NCI-H2107 treated with DMSO at 0.1 percent for 48 hours (cell line): ENCODE measurements at regions not wholly inside any gene's neighbourhood (a gene's known extent, or its start where the extent isn't known, plus 50 kb on each side); places are given as distances from the start of the nearest gene placed in this dataset.
A peak's percentile ranks its signal among the peaks of the same experiment; 100 is the strongest.
"Not testable (repeated sequence)": the region's sequence is repeated elsewhere in the genome, so short reads cannot be mapped to it uniquely, and the experiment has no call there.

Source experiments
- DNase-seq: peaks from one replicate; lab custom pipeline; 2025; ENCODE audit not compliant: unreplicated experiment; lab: John Stamatoyannopoulos, UW

GRCh38 chr14:86193756-86194155 lies 663.8 kb downstream of the FLRT2 start:
- no peak for DNase-seq

- no peak for DNase-seq
Observed at GRCh38 chr14:86179980-86180379, 650.0 kb downstream of the FLRT2 start.

DNA sequence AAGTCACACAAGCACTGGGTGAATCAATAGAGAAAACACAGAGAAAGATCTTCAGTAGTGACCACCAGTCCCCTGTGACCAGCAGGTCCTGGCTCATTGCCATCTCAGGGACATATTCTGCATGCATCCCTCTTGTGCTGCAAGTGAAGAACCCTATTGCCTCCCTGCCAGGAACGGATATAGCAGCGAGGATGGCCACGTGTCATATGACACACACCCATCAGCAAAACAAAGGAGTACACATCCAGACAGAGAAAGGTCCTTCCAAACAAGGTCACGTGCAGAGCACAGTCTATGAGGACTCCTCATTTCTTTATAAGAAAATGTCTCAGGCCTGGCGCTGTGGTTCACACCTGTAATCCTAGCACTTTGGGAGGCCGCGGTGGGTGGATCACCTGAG lies 638.4 kb downstream of the FLRT2 start:
- DNase-seq = no peak

- DNase-seq = no peak
Observed at GRCh38 chr14:86166541-86166940, 636.6 kb downstream of the FLRT2 start.

GRCh38 chr14:86153480-86153879 lies 623.5 kb downstream of the FLRT2 start:
- DNase-seq = no peak

- no peak for DNase-seq
Observed at GRCh38 chr14:86143248-86143647, 613.3 kb downstream of the FLRT2 start.

DNA sequence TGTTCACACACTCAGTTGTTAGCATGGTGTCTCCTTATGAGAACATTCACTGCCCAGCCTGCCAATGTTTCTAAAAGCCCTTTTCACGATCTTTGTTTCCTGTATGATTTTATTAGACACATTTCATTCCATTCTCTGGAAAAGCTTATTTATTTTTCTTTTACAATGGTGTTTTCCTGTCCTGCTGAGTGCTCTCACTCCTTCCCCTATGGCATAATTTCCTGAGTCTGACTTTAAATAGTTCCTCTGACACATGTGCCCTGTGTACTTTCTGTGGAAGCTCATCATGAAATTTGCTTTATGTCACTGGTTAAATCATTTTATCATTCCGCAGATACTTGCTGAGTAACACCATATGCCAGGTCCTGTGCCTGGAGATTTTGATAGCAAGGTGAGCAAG lies 612.0 kb downstream of the FLRT2 start:
- no peak for DNase-seq

- no peak for DNase-seq
Observed at GRCh38 chr14:86129426-86129825, 599.5 kb downstream of the FLRT2 start.

DNA sequence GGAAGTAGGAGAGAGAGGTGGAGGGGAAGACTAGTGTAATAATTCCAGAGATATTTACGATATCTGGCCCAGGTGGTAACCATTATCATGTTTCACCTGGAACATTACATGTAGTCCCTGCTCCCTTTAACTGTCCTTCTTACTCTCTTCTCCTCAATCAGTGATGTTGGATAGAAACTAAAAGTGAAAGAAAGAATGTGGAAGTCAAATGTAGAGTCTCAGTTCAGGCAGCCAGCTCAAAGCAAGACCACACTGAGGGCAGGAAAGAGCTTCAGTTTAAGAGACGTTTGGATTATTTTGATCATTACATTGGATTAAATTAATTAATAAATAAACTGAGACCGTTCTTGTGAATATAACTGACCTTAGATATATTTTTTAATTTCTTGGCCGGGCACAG lies 594.4 kb downstream of the FLRT2 start:
- DNase-seq = no peak

DNA sequence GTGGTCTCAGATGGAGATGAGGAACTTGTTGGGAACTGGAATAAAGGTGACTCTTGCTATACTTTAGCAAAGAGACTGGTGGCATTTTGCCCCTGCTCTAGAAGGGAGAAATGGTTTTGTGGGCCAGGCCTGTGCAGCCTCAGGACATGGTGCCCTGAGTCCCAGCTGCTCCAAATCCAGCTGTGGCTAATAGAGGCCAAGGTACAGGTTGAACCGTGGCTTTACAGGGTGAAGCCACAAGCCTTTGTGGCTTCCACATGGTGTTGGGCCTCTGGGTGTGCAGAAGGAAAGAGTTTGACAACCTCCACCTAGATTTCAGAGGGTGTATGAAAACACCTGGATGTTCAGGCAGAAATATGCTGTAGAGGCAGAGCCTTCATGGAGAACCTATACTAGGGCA lies 586.0 kb downstream of the FLRT2 start:
- no peak for DNase-seq

- not testable (repeated sequence) for DNase-seq
Observed at GRCh38 chr14:86110871-86111270, 580.9 kb downstream of the FLRT2 start.

GRCh38 chr14:86104691-86105265 lies 574.8 kb downstream of the FLRT2 start:
- no peak for DNase-seq

DNA sequence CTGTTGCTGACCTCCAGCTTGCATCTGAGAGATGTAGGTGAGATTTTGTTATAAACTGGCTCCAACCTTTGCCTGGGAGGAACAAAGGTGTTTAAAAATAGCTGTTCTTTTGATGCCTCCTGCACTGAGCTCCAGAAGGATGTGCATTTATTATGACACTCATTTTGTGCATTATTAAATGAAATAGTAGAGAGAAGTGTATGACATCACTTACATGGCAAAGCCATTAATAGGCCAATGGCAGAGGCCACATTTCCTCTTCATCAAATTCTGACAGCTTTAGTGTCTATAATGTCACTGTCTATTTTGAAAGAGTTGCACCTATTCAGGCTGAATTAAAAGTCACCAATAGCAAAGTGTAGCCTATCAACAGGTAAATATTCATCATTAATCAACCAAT lies 564.6 kb downstream of the FLRT2 start:
- DNase-seq = no peak

- no peak for DNase-seq
Observed at GRCh38 chr14:86091811-86092210, 561.9 kb downstream of the FLRT2 start.

- DNase-seq = no peak
Observed at GRCh38 chr14:86088156-86088555, 558.2 kb downstream of the FLRT2 start.

DNA sequence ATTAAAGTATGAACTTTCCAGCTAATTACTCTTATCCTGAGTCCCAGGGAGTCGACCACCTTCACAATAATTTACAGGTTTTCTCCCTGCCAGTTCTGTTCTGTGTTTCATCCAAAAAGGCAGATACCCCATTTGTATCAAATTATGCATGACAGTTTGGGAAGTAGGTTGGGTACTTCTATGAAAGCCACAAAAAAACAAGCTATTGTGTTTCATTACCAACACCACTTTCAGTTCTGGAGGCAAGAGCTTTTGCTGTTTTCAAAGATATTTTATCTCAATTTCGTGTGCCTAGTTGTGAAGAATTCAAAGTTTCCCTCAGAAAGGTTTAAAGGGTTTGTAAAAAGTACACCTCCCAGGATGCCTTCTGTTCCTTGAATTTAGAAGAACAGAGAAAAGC lies 557.4 kb downstream of the FLRT2 start:
- peak; percentile 89 for DNase-seq

GRCh38 chr14:86086962-86087361 lies 557.0 kb downstream of the FLRT2 start:
- DNase-seq = no peak

DNA sequence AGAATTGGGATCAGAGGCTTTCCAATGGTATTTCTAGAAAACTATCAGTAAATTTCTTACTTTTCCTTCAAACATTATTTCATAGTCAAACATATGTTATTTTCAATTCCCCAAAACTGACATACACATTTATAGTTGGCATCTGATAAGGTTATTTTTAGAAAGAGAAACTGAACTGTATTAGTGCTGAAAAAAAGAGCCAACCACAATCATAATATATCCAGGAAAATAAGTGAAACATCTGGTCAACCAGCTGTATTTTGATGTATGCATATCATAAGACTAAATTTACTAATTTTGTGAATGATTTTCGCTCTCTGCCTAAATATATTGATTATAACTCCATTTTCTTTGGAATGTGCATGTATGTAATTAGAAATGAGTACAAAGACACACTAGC lies 554.2 kb downstream of the FLRT2 start:
- DNase-seq = no peak

DNA sequence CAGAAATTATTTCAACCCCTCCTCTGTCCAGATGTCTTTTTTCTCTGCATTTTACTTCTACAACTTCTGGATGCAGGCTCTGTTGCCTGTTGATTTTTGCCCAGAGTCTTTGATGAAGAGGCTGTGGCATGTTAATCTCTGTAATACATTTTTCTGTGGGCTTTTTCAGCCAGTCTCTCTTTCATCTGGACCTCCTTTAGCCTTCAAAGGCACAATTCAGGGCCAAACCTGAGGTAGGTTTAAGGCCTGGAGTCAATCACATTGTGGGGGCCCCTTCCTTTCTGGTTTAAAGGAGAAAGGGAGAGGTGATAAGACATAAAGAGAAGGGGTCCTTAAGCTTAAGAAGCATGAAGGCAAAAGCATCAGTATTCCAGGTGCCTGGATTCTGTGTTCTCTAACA lies 553.7 kb downstream of the FLRT2 start:
- DNase-seq = no peak

DNA sequence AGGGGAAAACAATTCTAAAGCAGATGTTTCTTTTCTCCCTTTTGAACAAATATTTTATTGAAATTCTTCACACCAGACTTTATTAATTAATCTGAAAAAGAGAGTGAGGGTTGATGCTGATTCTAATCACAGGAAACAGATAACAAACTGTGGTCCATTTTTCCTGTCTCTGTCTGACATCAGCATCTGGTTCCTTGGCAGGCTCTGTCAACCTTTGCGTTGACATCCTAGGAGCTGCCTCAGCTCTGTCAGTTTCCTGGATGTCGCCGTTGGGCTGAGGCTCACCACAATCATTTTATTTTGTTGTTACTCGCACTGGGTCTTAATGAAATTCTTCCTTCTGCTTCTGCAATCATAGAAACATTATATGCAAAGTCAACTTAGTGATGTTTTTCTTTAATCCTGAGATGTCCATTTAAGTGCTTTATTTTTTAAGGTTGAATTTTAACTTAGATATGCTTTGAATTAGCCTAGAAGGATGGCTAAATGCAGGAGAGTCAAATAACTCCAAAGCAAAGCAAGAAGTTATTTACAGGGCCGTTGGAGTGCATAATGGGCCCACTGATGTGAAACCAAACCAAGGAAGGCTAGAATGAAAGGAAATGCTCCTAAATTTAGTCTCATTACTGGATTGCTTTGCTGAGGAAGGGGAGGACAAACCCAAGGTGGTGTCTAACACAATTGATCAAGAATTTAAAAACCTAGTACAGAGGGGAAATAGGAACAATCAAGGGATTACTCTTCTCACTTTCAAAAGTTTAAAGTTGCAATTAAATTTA lies 542.4 kb downstream of the FLRT2 start:
- no peak for DNase-seq

DNA sequence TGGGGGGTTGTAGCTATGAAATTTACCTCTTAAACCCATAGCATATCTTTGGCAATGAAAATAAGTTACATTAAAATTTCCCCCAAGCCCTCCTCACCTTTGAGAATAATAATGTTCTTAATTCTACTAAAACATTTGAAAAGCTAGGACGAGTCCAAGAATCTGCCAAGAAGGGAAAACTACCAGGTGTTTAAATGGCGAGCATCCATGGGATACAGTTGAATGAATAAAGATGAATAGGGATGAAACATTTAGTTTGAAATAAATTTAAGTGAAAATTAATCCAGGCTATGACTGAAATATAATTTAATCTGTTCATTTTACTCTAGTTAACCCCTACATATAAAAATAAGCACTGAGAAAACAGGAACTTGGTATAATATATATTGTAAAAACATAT lies 536.7 kb downstream of the FLRT2 start:
- no peak for DNase-seq

DNA sequence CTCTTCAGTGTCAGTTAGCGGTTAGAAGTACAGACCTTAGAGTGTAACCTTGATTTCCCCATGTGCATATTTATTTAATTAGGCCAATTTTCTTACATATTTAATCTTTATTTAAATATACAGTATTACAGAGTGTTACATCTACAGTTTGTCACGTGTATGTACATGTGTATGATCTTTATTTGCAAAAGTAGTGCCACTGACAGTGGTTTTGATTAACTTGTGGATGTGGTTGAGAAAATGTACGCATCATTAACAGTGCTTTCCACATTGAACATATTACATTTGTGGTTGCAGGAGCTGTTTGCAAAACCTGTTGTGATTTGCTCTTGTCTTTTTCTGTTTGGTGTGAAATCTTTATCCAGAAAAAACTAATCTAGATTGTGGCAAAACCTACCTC lies 535.5 kb downstream of the FLRT2 start:
- peak; percentile 51 for DNase-seq

GRCh38 chr14:86064595-86064994 lies 534.7 kb downstream of the FLRT2 start:
- DNase-seq = not testable (repeated sequence)
